Ovary (tissue), 7 donors: ENCODE measurements at regions not wholly inside any gene's neighbourhood (a gene's known extent, or its start where the extent isn't known, plus 50 kb on each side); places are given as distances from the start of the nearest gene placed in this dataset.

ENCODE experiments used
- DNase-seq, 5 donors: peaks; one replicate each; pipeline ENCODE4 v3.0.0-alpha.2; 2019 to 2020
- H3K27ac ChIP-seq, 2 donors: fragments of 200-600 bp; one replicate each; pipeline versions ENCODE4 v1.5.1 to v1.8.0; 2019 to 2022
- H3K27me3 ChIP-seq: fragments of 200-600 bp; one replicate; pipeline ENCODE4 v1.8.0; 2022
- H3K36me3 ChIP-seq: fragments of 200-600 bp; sonication (generic); one replicate; pipeline ENCODE4 v1.5.1; 2019
- H3K4me1 ChIP-seq: one replicate; pipeline ENCODE4 v1.8.1; 2013; ENCODE audit warnings: mild to moderate bottlenecking, moderate library complexity; ENCODE audit not compliant: insufficient read depth
- H3K4me3 ChIP-seq: fragments of 200-600 bp; sonication (generic); one replicate; pipeline ENCODE4 v1.5.1; 2017
- H3K9me3 ChIP-seq, 2 donors: fragments of 200-600 bp in 1 of 2; sonication (generic) in 1 of 2; one replicate each; pipeline versions ENCODE4 v1.5.1 to v1.8.1; 2013 to 2019; ENCODE audit warnings: mild to moderate bottlenecking in 1 of 2, moderate library complexity in 1 of 2
- CTCF ChIP-seq, 3 donors: fragments of 450-650 bp in 2 of 3; fragments of 200-600 bp in 1 of 3; IDR thresholded peaks; one replicate each; pipeline versions ENCODE4 v1.5.1 to v1.8.0; 2016 to 2022; ENCODE audit warnings: antibody characterized with exemption in 3 of 3, mild to moderate bottlenecking in 1 of 3
- EP300 ChIP-seq: sonication (generic); formaldehyde crosslinking; IDR thresholded peaks from one replicate; pipeline ENCODE4 v1.6.1; 2017; ENCODE audit warnings: antibody characterized with exemption
- POLR2A ChIP-seq: fragments of 450-650 bp; IDR thresholded peaks from one replicate; pipeline ENCODE4 v1.6.1; 2017; ENCODE audit warnings: antibody characterized with exemption, mild to moderate bottlenecking, moderate library complexity
- WGBS, 3 donors: extraction: QIAGEN DNeasy Blood & Tissue Kit in 1 of 3; methylation state at CpG; one replicate each; pipeline versions ENCODE4 v1.1.5 to v1.1.7; 2013 to 2017; 5-methylcytosine and 5-hydroxymethylcytosine counted together
- intact Hi-C, 4 donors: fragments of 100-400 bp; cut with DNase I; formaldehyde crosslinking; loops; one replicate each; pipeline versions ENCODE4 v1.11.0 to v1.15.1; 2022 to 2023
- donor health status: DM: no; HTN: no; CAD: no; lungs with moderate emphysema.
- donor health status: DM: no; HTN: no; CAD: no.
- donor health status: Bipolar disorder and iron deficiency.
- donor health status: DM: no; HTN: no; CAD: no.
- donor health status: DM: yes; HTN: yes; CAD: no.

- Histone ChIP-seq H3K27me3 (no peaks in the 10 kb centered on the region), H3K36me3 (no peaks in the 10 kb centered on the region), H3K9me3 (no peaks in the 10 kb centered on the region), H3K4me1 (no peaks in the 10 kb centered on the region), H3K27ac (no peak overlapping the region), H3K4me3 (no peak overlapping the region)
- 94 to 96% (median 96%) methylated on average over 1 of the region's 1 CpG for WGBS, 3 donors
- intact Hi-C loops = no loop called here
- no peak for DNase-seq
- no peak for TF ChIP-seq EP300
- no peak for TF ChIP-seq CTCF (IDR thresholded peaks at IDR 0.05)
- no peak for TF ChIP-seq POLR2A
Observed at GRCh38 chr1:25035523-25036116, 105.5 kb upstream of the RUNX3 start.

- Histone ChIP-seq H3K36me3 (no peaks in the 10 kb centered on the region), H3K4me3 (no peak overlapping the region), H3K27ac (no peak overlapping the region), H3K4me1 (no peaks in the 10 kb centered on the region), H3K9me3 (no peaks in the 10 kb centered on the region), H3K27me3 (no peaks in the 10 kb centered on the region)
- WGBS, 3 donors = 81 to 91% (median 84%) methylated on average over 14 of the region's 14 CpGs
- no peak for DNase-seq
- intact Hi-C loops = no loop called here
- TF ChIP-seq EP300 (no peak), POLR2A (no peak)
Observed at GRCh38 chr1:25034736-25035522, 104.9 kb upstream of the RUNX3 start.

- Histone ChIP-seq H3K27ac (no peak overlapping the region), H3K4me3 (no peak overlapping the region), H3K36me3 (no peaks in the 10 kb centered on the region), H3K4me1 (no peaks in the 10 kb centered on the region), H3K27me3 (no peaks in the 10 kb centered on the region), H3K9me3 (no peaks in the 10 kb centered on the region)
- no peak for TF ChIP-seq POLR2A
- TF ChIP-seq EP300 = no peak
- no peak for DNase-seq
- 78 to 83% (median 79%) methylated on average over 28 of the region's 28 CpGs for WGBS, 3 donors
- intact Hi-C loops = no loop called here
Observed at GRCh38 chr1:25033828-25034705, 104.0 kb upstream of the RUNX3 start.

GRCh38 chr1:25033030-25033827 is 103.2 kb upstream of the RUNX3 start:
- WGBS, 3 donors = 83 to 89% (median 89%) methylated on average over 12 of the region's 12 CpGs
- Histone ChIP-seq H3K4me1 (no peaks in the 10 kb centered on the region), H3K36me3 (no peaks in the 10 kb centered on the region), H3K9me3 (no peaks in the 10 kb centered on the region), H3K27me3 (no peaks in the 10 kb centered on the region), H3K27ac (no peak overlapping the region), H3K4me3 (no peak overlapping the region)
- intact Hi-C loops = no loop called here
- no peak for TF ChIP-seq CTCF (IDR thresholded peaks at IDR 0.05)
- no peak for TF ChIP-seq EP300
- no peak for TF ChIP-seq POLR2A
- DNase-seq = no peak
